Pons (tissue), 1 donor: ENCODE measurements at regions not wholly inside any gene's neighbourhood (a gene's known extent, or its start where the extent isn't known, plus 50 kb on each side); places are given as distances from the start of the nearest gene placed in this dataset.

Experiments
- DNase-seq: peaks from one replicate; pipeline ENCODE4 v3.0.0-alpha.2; 2016; ENCODE audit warnings: low spot score

DNA sequence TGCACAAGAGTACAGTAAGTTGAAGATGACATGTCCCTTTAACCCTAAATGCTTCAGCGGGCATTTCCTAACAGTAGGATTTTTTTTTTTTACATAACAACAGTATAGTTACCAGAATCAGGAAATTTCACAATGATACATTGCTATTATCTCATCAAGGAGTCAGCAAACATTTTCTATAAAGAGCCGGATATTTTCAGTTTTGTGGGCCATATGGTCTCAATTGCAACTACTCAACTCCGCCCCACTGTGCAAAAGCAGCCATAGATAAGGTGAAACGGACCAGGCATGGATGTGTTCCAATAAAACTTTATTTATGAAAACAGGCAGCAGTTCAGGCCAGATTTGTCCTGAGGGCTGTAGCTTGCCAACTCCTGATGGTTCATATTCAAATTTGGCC, 130.6 kb downstream of the SMAD6 start:
- DNase-seq, result no peak

GRCh38 chr15:66833371-66833770, 131.3 kb downstream of the SMAD6 start:
- DNase-seq, result no peak

DNA sequence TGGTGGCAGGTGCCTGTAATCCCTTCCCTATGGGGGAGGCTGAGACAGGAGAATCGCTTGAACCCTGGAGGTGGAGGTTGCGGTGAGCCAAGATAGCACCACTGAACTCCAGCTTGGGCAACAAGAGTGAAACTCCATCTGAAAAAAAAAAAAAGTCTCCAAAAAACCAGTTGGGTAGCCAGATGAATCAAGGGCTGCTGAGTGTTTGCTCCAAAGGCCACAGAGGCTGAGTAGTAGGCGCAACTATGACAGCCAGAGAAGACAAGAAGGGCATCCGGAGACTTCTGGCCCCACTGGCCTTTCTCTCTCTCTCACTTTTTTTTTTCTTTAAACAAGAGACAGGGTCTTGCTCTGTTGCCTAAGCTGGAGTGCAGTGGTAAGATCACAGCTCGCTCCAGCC, 131.8 kb downstream of the SMAD6 start:
- DNase-seq, result no peak

DNA sequence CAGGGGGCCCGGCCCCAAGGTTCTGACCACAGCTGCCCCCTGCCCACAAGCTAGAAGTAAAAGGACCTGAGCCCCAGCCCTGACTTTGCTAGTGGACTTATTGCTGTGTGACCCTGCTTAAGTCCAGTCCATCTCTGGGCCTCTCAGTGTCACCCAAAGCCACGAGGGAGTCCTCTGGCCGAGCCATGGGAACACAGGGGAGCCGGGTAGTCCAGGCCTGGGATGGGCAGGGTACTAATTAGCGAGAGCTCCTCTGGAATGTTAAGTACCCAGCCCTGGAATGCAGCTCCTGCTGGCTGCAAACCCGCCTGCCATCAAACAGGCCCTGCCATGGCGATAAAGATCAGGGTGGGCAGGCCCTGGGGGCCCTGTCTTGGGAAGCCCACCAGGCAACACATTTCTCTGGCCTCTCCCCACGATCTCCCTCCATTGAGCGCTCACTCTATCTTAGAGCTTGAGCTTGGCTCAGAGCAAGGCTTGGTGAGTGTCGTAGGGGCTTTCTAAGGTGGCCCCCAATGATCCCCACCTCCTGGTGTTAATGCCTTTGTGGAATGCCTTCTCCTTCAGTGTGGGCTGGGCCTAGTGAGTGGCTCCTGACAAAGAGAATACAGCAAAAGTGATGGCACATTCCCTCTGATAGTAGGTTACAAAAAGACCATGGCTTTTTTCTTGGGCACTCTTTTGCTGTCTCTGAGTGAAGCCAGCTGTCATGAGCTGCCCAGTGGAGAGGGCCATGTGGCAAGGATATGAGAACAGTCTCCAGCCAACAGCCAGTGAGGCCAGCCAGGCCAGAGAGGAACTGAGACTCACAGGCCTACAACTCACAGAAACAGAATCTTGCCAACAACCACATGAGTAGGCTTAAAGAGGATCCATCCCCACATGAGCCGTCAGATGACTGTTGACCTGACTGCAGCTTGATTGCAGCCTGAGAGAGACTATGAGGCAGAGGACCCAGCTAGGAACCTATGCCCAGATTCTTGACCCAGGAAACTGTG, 133.1 kb downstream of the SMAD6 start:
- peak; percentile 65 for DNase-seq

GRCh38 chr15:66836231-66837030, 134.4 kb downstream of the SMAD6 start:
- no peak for DNase-seq

GRCh38 chr15:66838202-66838601, 136.2 kb downstream of the SMAD6 start:
- DNase-seq, result no peak

- no peak for DNase-seq
Measured at GRCh38 chr15:66838671-66839239, 136.7 kb downstream of the SMAD6 start.

- no peak for DNase-seq
Measured at GRCh38 chr15:66839506-66840112, 137.6 kb downstream of the SMAD6 start.

DNA sequence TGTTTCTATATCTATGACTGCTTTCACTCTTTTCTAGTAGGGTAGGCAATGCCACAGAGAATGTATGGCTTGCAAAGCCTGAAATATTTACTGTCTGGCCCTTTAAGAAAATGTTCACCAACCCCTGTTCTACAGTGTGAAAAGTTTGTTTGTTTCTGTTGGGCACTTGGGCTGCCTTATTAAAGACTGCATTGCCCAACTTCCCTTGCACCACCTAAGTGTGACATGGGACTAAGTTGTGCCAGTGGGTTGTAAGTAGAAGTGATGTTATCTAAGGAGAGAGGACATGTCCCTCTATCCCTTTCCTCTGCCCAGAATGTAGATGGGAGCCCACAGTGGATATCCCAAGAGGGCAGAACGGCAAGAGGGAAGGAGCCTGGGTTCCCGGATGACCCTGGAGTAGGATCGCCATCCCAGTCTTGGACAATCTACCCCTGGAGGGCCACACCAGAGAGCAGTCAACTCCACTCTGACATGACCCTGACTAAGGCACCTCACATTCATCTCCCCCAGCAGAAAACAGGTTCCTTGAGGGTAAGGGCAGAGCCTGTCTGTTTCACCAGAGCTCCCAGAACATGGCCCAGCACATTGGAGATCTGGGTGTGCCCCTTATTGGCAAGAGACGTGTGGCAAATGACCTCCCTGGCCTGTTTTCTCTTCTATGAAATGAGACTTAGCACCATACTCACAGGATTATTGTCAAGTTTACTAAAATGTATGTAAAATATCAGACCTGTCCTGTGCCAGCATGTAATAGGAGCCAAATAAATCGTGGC, 138.8 kb downstream of the SMAD6 start:
- no peak for DNase-seq

DNA sequence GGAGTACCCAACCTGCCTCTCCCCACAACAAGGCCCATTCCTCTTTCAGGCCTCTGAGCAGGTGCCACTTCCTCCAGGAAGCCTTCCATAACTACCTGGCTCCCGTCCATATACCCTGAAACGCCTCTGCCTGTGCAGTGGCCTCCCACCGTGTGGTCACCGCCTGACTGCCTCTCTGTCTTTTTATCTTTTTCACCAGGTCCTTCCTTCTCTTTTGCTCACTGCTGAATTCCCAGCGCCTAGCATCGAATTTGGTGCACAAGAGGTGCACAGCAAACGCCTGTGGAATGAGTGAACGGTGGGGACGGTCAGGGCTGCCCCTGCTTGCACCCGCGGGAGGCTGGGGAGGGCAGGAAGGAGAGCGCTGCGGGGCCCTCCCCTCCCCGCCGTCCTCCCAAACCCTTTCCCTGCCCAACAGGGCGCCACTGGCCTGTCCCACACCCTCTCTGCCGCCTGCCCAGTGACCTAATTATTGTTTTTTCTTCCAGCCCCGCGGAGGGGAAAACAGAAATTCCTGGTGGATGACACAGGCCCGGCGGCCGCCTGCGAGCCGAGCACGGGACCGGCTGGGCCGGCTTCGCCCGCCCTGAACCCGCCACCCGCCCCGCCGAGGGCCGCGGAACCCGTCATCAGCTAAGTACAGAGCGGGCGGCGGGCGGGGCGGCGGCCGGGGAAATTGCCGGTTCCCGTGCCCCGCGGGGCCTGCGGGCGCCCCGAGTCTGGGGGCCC, 140.1 kb downstream of the SMAD6 start:
- DNase-seq, result peak; percentile 17

DNA sequence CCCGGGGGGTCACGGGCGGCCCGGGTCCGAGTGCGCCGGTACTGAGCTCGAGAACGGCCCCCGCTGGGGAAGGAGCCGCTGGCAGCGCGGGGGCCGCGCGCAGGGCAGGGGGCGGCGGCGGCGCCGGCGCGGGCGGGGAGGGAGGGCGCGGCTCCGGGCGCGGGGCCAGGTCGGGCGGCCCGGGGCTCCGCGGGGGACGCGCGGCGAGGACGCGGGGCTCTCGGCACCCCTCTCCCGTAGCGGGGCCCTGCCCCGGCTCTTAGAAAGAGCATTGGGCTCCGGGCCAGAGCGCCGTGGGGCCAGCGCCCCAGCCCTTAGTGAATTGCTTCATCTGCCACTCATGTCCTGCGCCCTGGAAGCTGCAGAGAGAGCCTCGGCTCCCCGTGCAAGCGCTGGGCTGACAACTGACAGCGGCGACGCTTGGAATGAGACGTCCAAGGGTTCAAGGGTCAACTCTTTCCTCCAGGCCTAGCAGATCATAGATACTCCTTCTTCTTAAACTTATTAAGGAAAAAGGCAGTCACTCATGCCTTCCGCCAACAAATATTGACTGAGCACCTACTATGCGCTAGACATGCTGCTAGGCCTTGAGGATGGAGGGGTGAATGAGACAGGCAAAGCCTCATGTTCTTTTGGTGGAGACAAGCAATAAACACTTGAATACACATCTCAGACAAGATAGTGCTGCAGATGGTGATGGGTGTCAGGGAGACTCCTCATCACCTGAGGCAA, 140.8 kb downstream of the SMAD6 start:
- DNase-seq, result peak; percentile 22

DNA sequence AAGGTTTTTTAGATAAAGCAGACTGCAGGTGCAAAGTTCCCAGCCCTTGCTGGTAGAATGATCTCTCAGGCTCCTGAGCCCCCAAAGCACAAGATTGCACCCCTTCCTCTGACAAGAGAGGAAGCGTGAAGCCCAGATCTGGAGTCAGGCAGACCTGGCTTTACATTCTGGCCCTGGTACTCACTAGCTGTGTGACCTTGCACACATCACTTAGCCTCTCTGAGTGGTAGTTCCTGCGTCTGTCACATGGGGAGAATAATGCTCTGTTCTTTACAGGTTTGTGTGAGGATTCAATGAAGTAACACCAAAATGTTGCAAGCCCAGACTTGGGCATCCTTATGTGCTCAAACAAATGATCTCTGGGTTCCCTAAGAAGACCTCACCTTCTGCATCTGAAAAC, 141.5 kb downstream of the SMAD6 start:
- no peak for DNase-seq

GRCh38 chr15:66844041-66844746, 142.2 kb downstream of the SMAD6 start:
- no peak for DNase-seq

DNA sequence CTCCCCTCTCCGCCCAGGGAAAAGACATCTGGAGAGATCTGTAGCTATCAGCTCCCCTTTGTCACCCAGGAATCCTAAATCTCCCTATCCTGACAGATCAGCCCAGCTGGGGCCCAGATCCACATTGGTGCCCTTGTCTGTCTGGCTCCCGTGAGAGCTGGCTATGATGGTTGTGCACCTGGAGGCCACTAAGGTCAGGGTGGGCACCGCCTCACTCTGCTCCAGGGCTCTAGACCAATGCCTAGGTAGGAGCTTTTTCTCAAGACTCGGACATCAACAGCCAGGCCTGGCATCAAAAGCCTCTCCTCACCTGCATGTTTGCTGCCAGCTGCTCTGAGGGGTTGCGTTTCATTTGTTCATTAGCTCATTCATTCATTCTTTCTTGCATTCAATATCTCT, 142.7 kb downstream of the SMAD6 start:
- no peak for DNase-seq

- no peak for DNase-seq
Measured at GRCh38 chr15:66845266-66845785, 143.3 kb downstream of the SMAD6 start.

- DNase-seq, result no peak
Measured at GRCh38 chr15:66846031-66846430, 144.0 kb downstream of the SMAD6 start.

- DNase-seq, result no peak
Measured at GRCh38 chr15:66846811-66847210, 144.8 kb downstream of the SMAD6 start.

- DNase-seq, result no peak
Measured at GRCh38 chr15:66847565-66847991, 145.5 kb downstream of the SMAD6 start.

- DNase-seq, result no peak
Measured at GRCh38 chr15:66848116-66848515, 146.1 kb downstream of the SMAD6 start.
